ENCODE measurements at regions not wholly inside any gene's neighbourhood (a gene's known extent, or its start where the extent isn't known, plus 50 kb on each side); places are given as distances from the start of the nearest gene placed in this dataset.
A peak's percentile ranks its signal among the peaks of the same experiment; 100 is the strongest.

DNA sequence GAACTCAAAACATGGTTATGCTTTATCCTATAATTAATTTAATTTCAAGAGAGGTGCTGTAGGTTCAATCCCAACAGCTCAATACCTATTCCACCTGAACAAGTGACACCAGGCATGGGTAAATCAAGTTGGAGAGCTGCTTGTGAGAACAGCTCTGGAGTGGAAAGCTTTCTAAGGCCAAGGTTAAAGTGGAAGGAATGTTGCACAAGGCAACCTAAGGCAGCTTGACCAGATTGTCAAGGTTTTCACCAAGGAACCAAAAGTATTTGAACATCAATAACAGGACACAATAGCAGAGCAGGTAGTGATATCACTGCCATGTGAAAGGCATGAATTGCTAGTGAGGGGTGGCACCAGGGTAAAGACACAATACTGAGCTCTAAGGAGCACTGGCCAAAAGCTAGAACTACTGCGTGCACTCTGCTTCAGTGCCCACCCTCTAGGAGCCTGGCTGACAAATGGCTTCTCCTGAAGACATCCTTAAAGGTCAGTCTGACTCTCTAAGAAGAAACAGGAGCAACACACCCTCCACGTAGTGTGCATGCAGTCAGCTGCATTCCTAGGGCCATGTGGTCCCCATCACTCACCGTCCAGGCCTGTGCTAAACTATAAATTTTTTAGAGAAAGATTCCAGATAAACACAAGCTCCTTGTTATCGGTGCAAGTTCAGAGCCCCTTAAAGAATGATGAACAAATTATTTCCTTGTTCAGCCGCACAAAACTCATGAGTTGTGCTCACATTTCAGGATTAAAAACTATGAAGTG, 677.7 kb upstream of the KLF4 start:
- Histone ChIP-seq H3K27me3 (ENCODE audit: control insufficient read depth, insufficient read depth, low read length) (no peaks in the 10 kb centered on the region), H3K4me3 (ENCODE audit: insufficient read depth, low read depth, low read length) (no peak overlapping the region), H3K36me3 (replicated peaks; ENCODE audit: control insufficient read depth, insufficient read depth, low read length) (no peaks in the 10 kb centered on the region)
- no peak for DNase-seq

DNA sequence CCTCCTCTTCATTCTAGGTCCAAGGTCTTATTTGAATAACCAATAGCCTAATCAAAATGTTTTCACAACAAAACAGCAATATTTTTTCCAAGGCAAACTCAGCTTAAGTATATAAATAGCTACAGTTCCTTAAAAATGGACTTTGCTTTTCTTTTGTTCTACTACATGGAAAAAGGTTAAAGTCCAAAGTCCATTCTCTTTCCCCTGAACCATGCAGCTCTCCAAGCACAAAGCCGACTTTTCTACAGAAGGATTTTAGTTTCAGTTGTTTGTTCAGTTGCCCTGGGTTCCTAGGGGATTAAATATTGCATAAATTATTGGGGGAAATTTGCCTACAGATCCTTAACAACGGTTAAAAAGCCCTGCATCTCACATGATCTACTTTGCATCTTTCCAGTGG, 677.0 kb upstream of the KLF4 start:
- Histone ChIP-seq H3K27me3 (ENCODE audit: control insufficient read depth, insufficient read depth, low read length) (no peaks in the 10 kb centered on the region), H3K36me3 (replicated peaks; ENCODE audit: control insufficient read depth, insufficient read depth, low read length) (no peaks in the 10 kb centered on the region), H3K4me3 (ENCODE audit: insufficient read depth, low read depth, low read length) (no peak overlapping the region)
- DNase-seq: no peak

- Histone ChIP-seq H3K4me3 (ENCODE audit: insufficient read depth, low read depth, low read length) (no peak overlapping the region), H3K36me3 (replicated peaks; ENCODE audit: control insufficient read depth, insufficient read depth, low read length) (no peaks in the 10 kb centered on the region), H3K27me3 (ENCODE audit: control insufficient read depth, insufficient read depth, low read length) (no peaks in the 10 kb centered on the region)
- DNase-seq: peak; percentile 10
These were observed 673.9 kb upstream of the KLF4 start for GRCh38 chr9:108163321-108164005.

DNA sequence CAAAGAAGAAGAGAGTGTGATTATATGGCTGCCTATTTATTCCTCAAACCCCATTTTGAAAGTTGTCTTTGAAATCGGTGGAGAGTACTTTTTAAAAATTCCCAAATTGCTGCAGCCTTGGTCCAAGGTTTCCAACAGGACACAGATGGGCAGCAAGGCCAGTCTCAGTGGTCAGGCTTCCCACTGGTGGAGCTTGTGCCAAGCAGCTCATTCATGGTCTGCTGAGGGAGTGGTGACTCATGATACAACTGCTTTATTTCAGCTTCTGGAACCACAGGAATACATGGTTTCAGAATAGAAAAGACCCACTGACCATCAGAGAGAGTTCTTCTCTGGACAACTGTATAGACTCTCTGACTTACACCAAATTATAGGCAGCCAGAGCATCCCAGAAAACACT, 673.1 kb upstream of the KLF4 start:
- Histone ChIP-seq H3K27me3 (ENCODE audit: control insufficient read depth, insufficient read depth, low read length) (no peaks in the 10 kb centered on the region), H3K36me3 (replicated peaks; ENCODE audit: control insufficient read depth, insufficient read depth, low read length) (no peaks in the 10 kb centered on the region), H3K4me3 (ENCODE audit: insufficient read depth, low read depth, low read length) (no peak overlapping the region)
- DNase-seq: no peak

DNA sequence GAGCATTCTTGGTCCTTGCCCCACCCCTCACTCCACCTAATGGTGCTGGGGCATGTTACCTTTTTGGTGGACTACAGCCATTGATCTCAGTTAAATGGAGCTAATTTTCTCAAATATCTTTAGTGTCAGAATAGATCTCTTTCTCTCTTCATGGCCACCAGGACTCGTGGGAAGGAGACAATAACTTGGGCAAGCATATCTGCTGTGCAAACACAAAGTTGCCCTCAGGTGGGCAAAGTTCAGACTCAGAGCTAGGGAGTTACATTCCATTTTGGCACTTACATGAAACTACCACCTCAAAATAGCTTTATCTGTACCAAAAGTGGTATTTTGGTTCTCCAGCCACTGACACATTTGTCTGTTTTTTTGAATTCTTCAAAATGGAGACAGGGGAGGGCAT, 671.9 kb upstream of the KLF4 start:
- H3K27me3 ChIP-seq (ENCODE audit: control insufficient read depth, insufficient read depth, low read length): no peaks in the 10 kb centered on the region
- no peak for DNase-seq
- no peaks in the 10 kb centered on the region for H3K36me3 ChIP-seq (replicated peaks; ENCODE audit: control insufficient read depth, insufficient read depth, low read length)

DNA sequence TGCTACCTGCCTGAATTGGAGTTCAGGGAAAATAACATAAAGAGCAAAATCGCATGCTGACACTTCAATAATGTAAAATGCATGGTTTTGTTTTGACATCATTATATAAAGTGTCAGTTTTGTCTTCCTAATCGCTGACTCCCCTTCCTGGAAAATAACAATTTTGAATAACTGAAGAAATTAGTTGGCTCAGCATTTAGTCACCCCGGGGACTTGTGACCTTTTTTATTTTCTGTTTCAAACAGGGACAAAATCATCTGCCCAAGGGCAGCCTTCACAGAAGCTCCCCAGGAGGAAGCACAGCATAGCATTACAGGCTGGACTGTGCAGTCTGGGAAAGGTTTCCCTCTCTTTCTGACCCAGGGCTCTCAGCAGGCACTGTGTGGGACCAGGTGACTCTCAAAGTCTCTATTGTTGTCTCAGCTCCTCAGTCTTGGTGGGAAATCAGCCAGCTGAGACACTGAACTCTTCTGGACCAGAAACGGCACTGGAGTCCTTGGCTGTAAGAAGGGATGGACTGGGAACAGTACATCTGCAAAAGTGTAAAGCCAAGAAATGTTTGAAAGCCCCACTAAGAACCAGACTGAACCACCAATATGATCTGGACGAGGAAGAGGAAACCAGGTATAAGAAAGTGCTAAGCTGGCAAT, 671.3 kb upstream of the KLF4 start:
- no peak overlapping the region for H3K4me3 ChIP-seq (ENCODE audit: insufficient read depth, low read depth, low read length)
- H3K27me3 ChIP-seq (ENCODE audit: control insufficient read depth, insufficient read depth, low read length): no peaks in the 10 kb centered on the region
- H3K36me3 ChIP-seq (replicated peaks; ENCODE audit: control insufficient read depth, insufficient read depth, low read length): no peaks in the 10 kb centered on the region
- no peak for DNase-seq

More for the DNA sequence above, 671.9 kb upstream of the KLF4 start:
- H3K4me3 ChIP-seq (ENCODE audit: insufficient read depth, low read depth, low read length): no peak overlapping the region

- H3K27me3 ChIP-seq (ENCODE audit: control insufficient read depth, insufficient read depth, low read length): no peaks in the 10 kb centered on the region
- no peaks in the 10 kb centered on the region for H3K36me3 ChIP-seq (replicated peaks; ENCODE audit: control insufficient read depth, insufficient read depth, low read length)
- no peak overlapping the region for H3K4me3 ChIP-seq (ENCODE audit: insufficient read depth, low read depth, low read length)
- DNase-seq: no peak
These were observed 670.5 kb upstream of the KLF4 start for GRCh38 chr9:108160039-108160438.

- no peak overlapping the region for H3K4me3 ChIP-seq (ENCODE audit: insufficient read depth, low read depth, low read length)
- DNase-seq: no peak
- no peaks in the 10 kb centered on the region for H3K36me3 ChIP-seq (replicated peaks; ENCODE audit: control insufficient read depth, insufficient read depth, low read length)
These were observed 668.8 kb upstream of the KLF4 start for GRCh38 chr9:108158236-108158995.

GRCh38 chr9:108156270-108156998, 666.9 kb upstream of the KLF4 start:
- H3K36me3 ChIP-seq (replicated peaks; ENCODE audit: control insufficient read depth, insufficient read depth, low read length): no peaks in the 10 kb centered on the region
- H3K4me3 ChIP-seq (ENCODE audit: insufficient read depth, low read depth, low read length): no peak overlapping the region
- H3K27me3 ChIP-seq (ENCODE audit: control insufficient read depth, insufficient read depth, low read length): no peaks in the 10 kb centered on the region
- DNase-seq: no peak

More at GRCh38 chr9:108158236-108158995, 668.8 kb upstream of the KLF4 start:
- H3K27me3 ChIP-seq (ENCODE audit: control insufficient read depth, insufficient read depth, low read length): no peaks in the 10 kb centered on the region

DNA sequence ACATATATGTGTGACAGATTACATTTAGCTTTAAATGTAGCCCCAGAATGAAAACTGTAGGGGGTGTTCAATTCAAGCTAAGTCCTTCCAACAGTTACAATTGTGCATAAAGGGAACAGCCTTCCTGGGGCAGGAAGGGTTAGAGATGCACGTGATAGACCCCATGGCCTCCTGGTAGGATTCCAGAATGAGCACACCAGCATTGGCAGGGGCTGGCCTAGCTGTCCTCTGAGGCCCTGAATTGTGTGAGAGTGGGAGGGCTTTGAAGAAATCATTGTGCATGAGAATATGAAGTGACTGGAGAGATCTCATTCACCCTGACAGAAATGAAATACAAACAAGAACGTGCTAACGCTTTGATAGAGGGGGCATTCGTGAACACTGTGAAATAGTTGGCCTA, 663.8 kb upstream of the KLF4 start:
- no peak for DNase-seq
- Histone ChIP-seq H3K36me3 (replicated peaks; ENCODE audit: control insufficient read depth, insufficient read depth, low read length) (no peaks in the 10 kb centered on the region), H3K27me3 (ENCODE audit: control insufficient read depth, insufficient read depth, low read length) (no peaks in the 10 kb centered on the region), H3K4me3 (ENCODE audit: insufficient read depth, low read depth, low read length) (no peak overlapping the region)

DNA sequence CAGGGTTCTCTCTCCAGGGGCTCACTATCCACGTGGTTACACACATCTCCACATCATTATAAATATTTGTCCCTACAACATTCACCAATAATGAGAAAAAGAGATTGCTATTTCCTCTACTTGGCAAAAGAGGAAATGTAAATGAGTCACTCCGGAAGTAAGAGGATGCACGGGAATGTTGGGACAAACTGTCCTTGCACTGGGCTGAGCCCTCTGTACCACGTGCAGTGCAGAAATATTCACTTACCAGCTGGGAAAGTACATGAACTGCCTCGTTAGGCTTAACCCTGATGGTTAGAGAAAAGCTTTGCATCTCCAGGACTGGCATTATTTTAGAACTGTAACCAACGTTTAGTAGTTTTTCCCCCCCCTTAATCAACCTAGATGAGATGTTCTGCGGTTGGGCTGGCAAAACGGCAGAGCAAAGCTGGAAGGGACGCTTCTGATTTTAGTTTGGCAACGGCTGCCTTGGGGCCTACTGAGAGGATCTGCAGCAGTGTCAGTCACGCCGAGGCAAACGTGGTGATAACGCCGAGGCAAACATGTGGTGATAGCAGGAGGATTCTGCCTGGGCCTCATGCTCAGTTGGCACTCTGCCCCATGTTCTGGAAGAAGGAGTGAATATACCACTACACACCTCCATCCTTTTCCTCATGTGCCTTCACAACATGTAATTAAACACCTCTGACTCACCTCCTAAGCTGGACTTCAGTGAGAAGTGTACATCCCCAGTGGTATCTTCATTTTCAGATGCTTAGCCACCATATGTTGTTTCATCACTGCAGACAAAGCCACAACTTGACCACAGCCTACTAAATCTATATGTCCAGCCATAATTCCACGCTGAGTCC, 661.4 kb upstream of the KLF4 start:
- no peak overlapping the region for H3K4me3 ChIP-seq (ENCODE audit: insufficient read depth, low read depth, low read length)
- DNase-seq: no peak
- H3K36me3 ChIP-seq (replicated peaks; ENCODE audit: control insufficient read depth, insufficient read depth, low read length): no peaks in the 10 kb centered on the region
- H3K27me3 ChIP-seq (ENCODE audit: control insufficient read depth, insufficient read depth, low read length): no peaks in the 10 kb centered on the region

GRCh38 chr9:108149326-108149725, 659.8 kb upstream of the KLF4 start:
- H3K36me3 ChIP-seq (replicated peaks; ENCODE audit: control insufficient read depth, insufficient read depth, low read length): no peaks in the 10 kb centered on the region
- DNase-seq: no peak
- H3K27me3 ChIP-seq (ENCODE audit: control insufficient read depth, insufficient read depth, low read length): no peaks in the 10 kb centered on the region
- no peak overlapping the region for H3K4me3 ChIP-seq (ENCODE audit: insufficient read depth, low read depth, low read length)

DNA sequence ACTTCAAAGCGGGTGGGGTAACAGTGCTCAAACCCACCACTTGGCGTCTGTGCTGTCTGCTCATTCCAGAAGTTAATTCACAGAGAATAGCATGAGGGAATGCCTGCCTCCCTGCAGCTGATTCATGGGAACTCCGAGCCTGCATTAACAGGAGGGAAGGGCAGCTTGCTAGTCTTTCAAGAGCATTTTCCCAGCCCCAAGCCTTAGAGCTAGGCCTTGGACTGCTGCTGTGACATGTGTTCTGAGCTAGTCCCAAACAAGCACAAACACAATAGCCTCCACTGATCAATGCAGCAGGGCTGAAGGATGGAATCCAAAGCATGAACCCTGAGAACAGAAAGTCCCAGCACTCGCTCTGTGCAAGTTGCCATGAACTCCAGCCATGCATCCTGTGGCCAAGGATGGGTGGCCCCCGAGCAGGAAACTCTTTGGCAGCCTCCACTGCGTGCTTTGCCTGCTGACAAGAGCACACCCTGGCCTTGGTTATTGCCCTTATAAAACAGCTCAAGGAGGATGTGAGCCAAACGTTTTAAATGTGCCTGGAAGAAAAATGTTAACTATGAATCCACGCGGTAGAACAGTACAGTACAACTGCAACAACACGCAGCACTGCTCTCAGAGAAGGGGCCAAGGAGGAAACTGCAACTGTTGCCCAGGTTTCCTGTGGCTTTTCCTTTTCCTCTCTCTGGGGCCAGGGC, 653.1 kb upstream of the KLF4 start:
- H3K27me3 ChIP-seq (ENCODE audit: control insufficient read depth, insufficient read depth, low read length): no peaks in the 10 kb centered on the region
- no peaks in the 10 kb centered on the region for H3K36me3 ChIP-seq (replicated peaks; ENCODE audit: control insufficient read depth, insufficient read depth, low read length)
- H3K4me3 ChIP-seq (ENCODE audit: insufficient read depth, low read depth, low read length): no peak overlapping the region
- DNase-seq: no peak
